GM23338 (cell line): ENCODE measurements at regions not wholly inside any gene's neighbourhood (a gene's known extent, or its start where the extent isn't known, plus 50 kb on each side); places are given as distances from the start of the nearest gene placed in this dataset.

Experiments used
- ATAC-seq: fragments of 200-7000 bp; cut with Tn5 transposase; 3 replicates; pipeline ENCODE4 v1.9.1; 2020
- DNase-seq: peaks from one replicate; pipeline ENCODE4 v3.0.0-alpha.2; 2015; ENCODE audit warnings: low spot score
- H2AFZ ChIP-seq: fragments of 200-600 bp; sonication (generic); 2 replicates; pipeline ENCODE4 v1.8.0; 2016; ENCODE audit warnings: antibody characterized with exemption, mild to moderate bottlenecking, moderate library complexity
- H3F3A ChIP-seq: fragments of 200-600 bp; sonication (generic); replicated peaks from 2 replicates; pipeline ENCODE4 v1.8.0; 2017; ENCODE audit warnings: antibody characterized with exemption, mixed run types, low read depth
- H3K27ac ChIP-seq: fragments of 200-600 bp; sonication (generic); 2 replicates; pipeline ENCODE4 v1.6.1; 2016; ENCODE audit warnings: low read depth
- H3K27me3 ChIP-seq: fragments of 200-600 bp; sonication (generic); 2 replicates; pipeline ENCODE4 v1.8.0; 2016; ENCODE audit warnings: mild to moderate bottlenecking, mixed run types, moderate library complexity; ENCODE audit not compliant: insufficient read depth
- H3K36me3 ChIP-seq: fragments of 200-600 bp; sonication (generic); 2 replicates; pipeline ENCODE4 v1.8.0; 2016; ENCODE audit warnings: mild to moderate bottlenecking; ENCODE audit not compliant: insufficient read depth
- H3K4me1 ChIP-seq: fragments of 200-600 bp; sonication (generic); 2 replicates; pipeline ENCODE4 v1.8.0; 2016; ENCODE audit warnings: mild to moderate bottlenecking, moderate library complexity; ENCODE audit not compliant: insufficient read depth
- H3K4me2 ChIP-seq: fragments of 200-600 bp; sonication (generic); 2 replicates; pipeline ENCODE4 v1.7.1; 2017; ENCODE audit warnings: mixed run types
- H3K4me3 ChIP-seq: fragments of 200-600 bp; sonication (generic); 2 replicates; pipeline ENCODE4 v1.6.1; 2016; ENCODE audit warnings: mixed run types
- H3K79me2 ChIP-seq: fragments of 200-600 bp; sonication (generic); replicated peaks from 2 replicates; pipeline ENCODE4 v1.8.0; 2017; ENCODE audit warnings: mild to moderate bottlenecking; ENCODE audit not compliant: insufficient read depth
- H3K9me2 ChIP-seq: fragments of 200-600 bp; sonication (generic); 2 replicates; pipeline ENCODE4 v1.8.0; 2017; ENCODE audit not compliant: insufficient read depth
- H4K20me1 ChIP-seq: fragments of 200-600 bp; sonication (generic); replicated peaks from 2 replicates; pipeline ENCODE4 v1.8.0; 2017; ENCODE audit warnings: mild to moderate bottlenecking; ENCODE audit not compliant: insufficient read depth
- H3K27ac Mint-ChIP-seq: 2 replicates; pipeline ENCODE4 v1.8.0; 2020; ENCODE audit warnings: inconsistent platforms, mild to moderate bottlenecking, moderate library complexity, mixed read lengths
- H3K27me3 Mint-ChIP-seq: 3 replicates; pipeline ENCODE4 v1.8.0; 2022; ENCODE audit warnings: low read depth, mild to moderate bottlenecking, moderate library complexity, mixed read lengths, inconsistent platforms; ENCODE audit not compliant: insufficient read depth, poor library complexity
- H3K36me3 Mint-ChIP-seq: 3 replicates; pipeline ENCODE4 v1.8.0; 2021; ENCODE audit warnings: low read depth, mild to moderate bottlenecking, inconsistent platforms, moderate library complexity, mixed read lengths
- H3K4me1 Mint-ChIP-seq: 3 replicates; pipeline ENCODE4 v1.8.0; 2020; ENCODE audit warnings: mild to moderate bottlenecking, inconsistent platforms, mixed read lengths
- H3K4me3 Mint-ChIP-seq: 3 replicates; pipeline ENCODE4 v1.8.0; 2021; ENCODE audit warnings: moderate library complexity, mild to moderate bottlenecking, inconsistent platforms, mixed read lengths
- H3K9me3 Mint-ChIP-seq: 3 replicates; pipeline ENCODE4 v1.8.0; 2020; ENCODE audit warnings: moderate library complexity, mild to moderate bottlenecking, inconsistent platforms, mixed read lengths
- ETS1 ChIP-seq: IDR thresholded peaks from 2 replicates; pipeline ENCODE4 v1.6.1; 2016; ENCODE audit warnings: antibody characterized with exemption
- EZH2phosphoT487 ChIP-seq: fragments of 200-600 bp; sonication (generic); IDR thresholded peaks from one replicate; pipeline ENCODE4 v1.8.1; 2018; ENCODE audit warnings: antibody characterized with exemption; ENCODE audit not compliant: unreplicated experiment
- JUNB ChIP-seq: IDR thresholded peaks from one replicate; pipeline ENCODE4 v1.6.1; 2016; ENCODE audit warnings: antibody characterized with exemption; ENCODE audit not compliant: unreplicated experiment
- NANOG ChIP-seq: IDR thresholded peaks from 2 replicates; pipeline ENCODE4 v1.6.1; 2016; ENCODE audit warnings: antibody characterized with exemption, borderline replicate concordance
- REST ChIP-seq: IDR thresholded peaks from one replicate; pipeline ENCODE4 v1.6.1; 2018; ENCODE audit warnings: antibody characterized with exemption; ENCODE audit not compliant: unreplicated experiment
- STAT1 ChIP-seq: IDR thresholded peaks from one replicate; pipeline ENCODE4 v1.6.1; 2016; ENCODE audit warnings: antibody characterized with exemption; ENCODE audit not compliant: unreplicated experiment
- ZNF114 ChIP-seq: fragments of 250-450 bp; sonication (Bioruptor Pico); IDR thresholded peaks from 2 replicates; pipeline ENCODE4 v1.5.0; 2020; ENCODE audit warnings: mild to moderate bottlenecking, moderate library complexity
- ZNF331 ChIP-seq: fragments of 250-450 bp; sonication (Bioruptor Pico); IDR thresholded peaks from 2 replicates; pipeline ENCODE4 v1.5.0; 2020; ENCODE audit warnings: low read depth, mild to moderate bottlenecking, moderate library complexity

DNA sequence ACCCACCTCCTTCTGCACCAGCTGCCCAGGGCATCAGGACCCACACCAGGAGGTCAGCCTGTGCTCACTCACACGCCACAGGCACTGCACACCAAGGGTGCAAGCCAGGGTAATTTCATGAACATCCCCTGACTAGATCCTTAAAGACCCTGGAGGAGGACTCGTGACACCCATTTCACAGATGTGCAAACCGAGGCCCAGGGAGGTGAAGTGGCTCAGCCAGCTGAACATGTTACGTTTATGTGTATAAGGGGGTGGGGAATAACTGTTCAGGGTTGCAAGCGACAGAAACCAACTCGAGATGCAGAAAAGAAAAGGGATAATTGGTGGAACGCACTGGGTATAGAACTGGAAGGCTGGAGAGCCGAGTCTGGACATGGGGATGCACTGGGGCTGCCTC, 138.1 kb upstream of the FOXF1 start:
- Histone ChIP-seq H3K79me2 (no peaks in the 10 kb centered on the region), H3K4me3 (no peak overlapping the region), H3F3A (no peaks in the 10 kb centered on the region), H3K4me1 (peaks cover 9% of the 10 kb centered on the region), H4K20me1 (no peaks in the 10 kb centered on the region), H3K9me2 (no peaks in the 10 kb centered on the region), H3K27ac (no peak overlapping the region), H3K27me3 (no peaks in the 10 kb centered on the region), H3K4me2 (no peak overlapping the region), H2AFZ (no peak overlapping the region), H3K36me3 (no peaks in the 10 kb centered on the region)
- Mint-ChIP-seq H3K4me3 (no peak overlapping the region), H3K27me3 (peaks cover 10% of the 10 kb centered on the region), H3K27ac (no peak overlapping the region), H3K36me3 (no peaks in the 10 kb centered on the region), H3K9me3 (peaks cover 6% of the 10 kb centered on the region), H3K4me1 (peaks cover 21% of the 10 kb centered on the region)
- no peak for ATAC-seq
- TF ChIP-seq NANOG (no peak), EZH2phosphoT487 (no peak), STAT1 (no peak), ETS1 (no peak), ZNF114 (CRISPR knock-in tag) (no peak), REST (no peak)
- DNase-seq = no peak

DNA sequence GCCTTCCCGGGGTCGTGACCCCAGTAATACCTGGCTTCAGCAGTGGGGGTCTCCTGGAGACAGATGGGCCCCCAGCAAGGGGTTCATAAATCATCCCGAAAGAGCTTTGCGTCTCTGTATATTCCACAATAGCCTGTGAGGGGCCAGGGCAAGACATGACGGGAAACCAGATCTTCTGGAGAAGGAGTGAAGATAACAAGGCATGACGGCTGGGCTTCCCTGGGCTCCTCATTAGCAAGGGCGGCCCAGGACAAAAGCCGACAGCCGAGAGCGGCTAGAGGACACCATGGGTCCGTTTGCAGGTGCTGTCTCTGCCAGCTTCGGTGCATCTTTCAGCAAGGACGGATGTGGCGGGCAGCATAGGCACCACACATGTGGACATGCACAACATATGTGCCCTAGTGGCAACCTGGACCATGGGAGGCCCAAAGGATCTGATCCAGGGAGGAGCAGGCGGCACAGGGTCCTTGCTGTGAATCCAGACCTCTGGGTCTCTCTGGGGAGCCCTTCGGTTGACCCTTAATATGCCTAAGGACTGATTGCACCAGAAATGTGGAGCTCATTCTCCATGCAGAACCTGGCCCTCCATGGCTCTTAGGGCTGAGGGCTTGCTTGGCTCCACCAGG, 136.9 kb upstream of the FOXF1 start:
- Histone ChIP-seq H3K4me2 (no peak overlapping the region), H3K36me3 (no peaks in the 10 kb centered on the region), H3K4me1 (no peaks in the 10 kb centered on the region), H3K79me2 (no peaks in the 10 kb centered on the region), H4K20me1 (no peaks in the 10 kb centered on the region), H3F3A (no peaks in the 10 kb centered on the region), H2AFZ (no peak overlapping the region), H3K4me3 (no peak overlapping the region), H3K27ac (no peak overlapping the region), H3K27me3 (no peaks in the 10 kb centered on the region), H3K9me2 (no peaks in the 10 kb centered on the region)
- ATAC-seq (no peak), DNase-seq (no peak)
- H3K4me1 Mint-ChIP-seq = peaks cover 9% of the 10 kb centered on the region
- H3K4me3 Mint-ChIP-seq = no peak overlapping the region
- peaks cover 6% of the 10 kb centered on the region for H3K9me3 Mint-ChIP-seq
- peaks cover 12% of the 10 kb centered on the region for H3K27me3 Mint-ChIP-seq
- H3K27ac Mint-ChIP-seq = no peak overlapping the region
- no peaks in the 10 kb centered on the region for H3K36me3 Mint-ChIP-seq
- TF ChIP-seq ETS1 (no peak), REST (no peak), NANOG (no peak), ZNF331 (CRISPR knock-in tag) (no peak), ZNF114 (CRISPR knock-in tag) (no peak), JUNB (no peak), STAT1 (no peak)
